ENCODE measurements at regions not wholly inside any gene's neighbourhood (a gene's known extent, or its start where the extent isn't known, plus 50 kb on each side); places are given as distances from the start of the nearest gene placed in this dataset.

DNA sequence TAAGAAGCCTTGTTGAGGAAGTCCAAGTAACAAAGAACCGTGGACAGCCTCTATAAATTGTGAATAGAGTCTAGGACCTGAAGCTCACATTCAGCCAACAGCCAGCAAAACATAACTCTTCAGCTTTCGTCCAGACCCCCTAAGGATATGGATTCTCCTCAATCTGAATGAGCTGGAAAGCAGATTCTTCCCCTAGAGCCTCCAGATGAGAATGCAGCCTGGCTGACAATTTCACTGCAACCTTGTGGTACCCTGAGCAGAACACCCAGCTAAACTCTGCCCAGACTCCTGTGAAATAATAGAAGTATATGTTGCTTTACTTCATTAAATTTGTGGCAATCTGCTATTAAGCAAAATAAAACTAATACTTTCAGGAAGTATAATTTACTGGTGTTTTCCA lies 483.5 kb upstream of the SLC8A1 start:
- peaks cover 3% of the 10 kb centered on the region for H3K9me3 Mint-ChIP-seq
- no peak overlapping the region for H3K27ac Mint-ChIP-seq
- H3K27me3 Mint-ChIP-seq, result no peaks in the 10 kb centered on the region
- no peaks in the 10 kb centered on the region for H3K4me1 Mint-ChIP-seq (ENCODE audit: low read depth)
- H3K4me3 Mint-ChIP-seq, result no peak overlapping the region
- no peak for DNase-seq
- no peaks in the 10 kb centered on the region for H3K36me3 Mint-ChIP-seq (ENCODE audit: low read depth)

DNA sequence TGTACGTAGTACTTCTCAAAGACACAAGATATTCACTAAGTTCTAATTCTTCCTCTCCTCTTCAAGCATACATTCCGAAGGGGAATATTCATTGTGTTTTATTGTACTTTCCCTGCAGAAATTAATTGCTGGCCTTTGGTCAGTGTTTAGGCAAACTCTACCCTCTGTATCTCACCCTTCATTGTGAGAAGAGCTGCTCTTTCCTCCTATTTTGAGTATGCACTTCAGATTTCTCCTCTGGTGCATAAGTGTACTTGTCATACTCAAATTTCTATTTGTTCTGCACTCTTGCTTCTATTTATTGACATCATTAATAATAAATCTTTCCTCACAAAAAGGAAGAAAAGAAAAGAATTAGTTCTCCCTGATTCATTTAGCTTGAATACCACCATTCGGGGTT lies 485.4 kb upstream of the SLC8A1 start:
- Mint-ChIP-seq H3K27ac (no peak overlapping the region), H3K4me3 (no peak overlapping the region), H3K4me1 (ENCODE audit: low read depth) (no peaks in the 10 kb centered on the region), H3K9me3 (peaks cover 10% of the 10 kb centered on the region), H3K36me3 (ENCODE audit: low read depth) (no peaks in the 10 kb centered on the region), H3K27me3 (no peaks in the 10 kb centered on the region)
- no peak for DNase-seq

DNA sequence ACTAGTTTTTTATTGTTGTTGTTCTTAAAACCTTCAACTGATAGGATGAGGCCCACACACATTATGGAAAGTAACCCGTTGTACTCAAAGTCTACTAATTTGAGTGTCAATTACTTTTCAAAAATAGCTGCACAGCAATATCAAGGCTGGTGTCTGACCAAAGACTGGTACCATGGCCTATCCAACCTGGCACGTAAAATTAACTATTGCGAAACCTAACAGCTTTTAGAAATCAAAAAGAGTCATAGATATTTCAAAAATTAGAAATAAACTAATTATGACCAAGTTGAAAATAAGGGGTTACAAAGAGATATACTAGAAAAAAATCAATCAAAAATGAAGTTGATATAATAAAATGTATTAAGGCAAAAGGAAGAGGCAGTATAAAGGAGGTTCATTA lies 501.5 kb upstream of the SLC8A1 start:
- Mint-ChIP-seq H3K36me3 (ENCODE audit: low read depth) (no peaks in the 10 kb centered on the region), H3K27ac (no peak overlapping the region), H3K27me3 (no peaks in the 10 kb centered on the region), H3K4me3 (no peak overlapping the region), H3K9me3 (peaks cover 5% of the 10 kb centered on the region), H3K4me1 (ENCODE audit: low read depth) (no peaks in the 10 kb centered on the region)
- no peak for DNase-seq

DNA sequence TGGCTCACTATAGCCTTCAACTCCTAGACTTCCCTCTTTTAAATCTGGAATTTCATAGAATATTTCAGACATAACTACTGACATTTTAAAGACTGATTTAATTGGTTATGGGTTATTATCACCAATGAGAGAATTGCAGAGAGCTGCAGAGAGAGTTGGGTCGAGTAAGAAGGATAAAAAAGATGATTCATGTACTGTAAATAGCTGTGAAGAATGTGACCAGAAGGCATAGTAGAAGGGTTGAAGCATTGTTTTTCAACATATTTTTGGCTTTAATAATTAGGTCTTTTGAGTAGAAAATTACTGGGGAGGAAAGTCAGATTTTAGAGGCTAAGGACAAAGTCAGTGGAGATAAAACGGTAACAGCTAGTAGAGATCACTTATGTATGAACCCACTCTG lies 503.2 kb upstream of the SLC8A1 start:
- H3K36me3 Mint-ChIP-seq (ENCODE audit: low read depth), result no peaks in the 10 kb centered on the region
- DNase-seq, result no peak
- H3K4me3 Mint-ChIP-seq, result no peak overlapping the region
- H3K27me3 Mint-ChIP-seq, result no peaks in the 10 kb centered on the region
- peaks cover 5% of the 10 kb centered on the region for H3K9me3 Mint-ChIP-seq
- no peaks in the 10 kb centered on the region for H3K4me1 Mint-ChIP-seq (ENCODE audit: low read depth)
- no peak overlapping the region for H3K27ac Mint-ChIP-seq

DNA sequence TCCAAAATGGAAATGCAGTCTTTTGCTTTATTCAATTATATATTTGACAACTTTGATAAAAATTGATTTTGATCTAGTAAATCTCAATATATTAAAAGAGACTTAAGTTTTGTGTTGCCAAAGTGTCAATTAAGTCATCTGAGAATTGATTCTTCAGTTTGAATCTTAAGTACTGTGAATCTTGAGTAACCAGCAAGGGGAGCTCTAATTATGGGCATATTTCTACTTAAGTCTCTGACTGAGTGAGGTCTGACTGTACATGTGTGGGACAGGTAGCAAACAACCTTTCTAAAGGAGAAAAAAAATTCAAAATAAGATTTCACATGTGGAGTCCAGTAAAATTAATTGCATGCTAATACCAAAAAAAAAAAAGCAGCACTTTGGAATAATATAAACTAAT lies 503.7 kb upstream of the SLC8A1 start:
- Mint-ChIP-seq H3K36me3 (ENCODE audit: low read depth) (no peaks in the 10 kb centered on the region), H3K27ac (no peak overlapping the region), H3K4me3 (no peak overlapping the region), H3K4me1 (ENCODE audit: low read depth) (no peaks in the 10 kb centered on the region), H3K9me3 (peaks cover 5% of the 10 kb centered on the region), H3K27me3 (no peaks in the 10 kb centered on the region)
- DNase-seq, result no peak

DNA sequence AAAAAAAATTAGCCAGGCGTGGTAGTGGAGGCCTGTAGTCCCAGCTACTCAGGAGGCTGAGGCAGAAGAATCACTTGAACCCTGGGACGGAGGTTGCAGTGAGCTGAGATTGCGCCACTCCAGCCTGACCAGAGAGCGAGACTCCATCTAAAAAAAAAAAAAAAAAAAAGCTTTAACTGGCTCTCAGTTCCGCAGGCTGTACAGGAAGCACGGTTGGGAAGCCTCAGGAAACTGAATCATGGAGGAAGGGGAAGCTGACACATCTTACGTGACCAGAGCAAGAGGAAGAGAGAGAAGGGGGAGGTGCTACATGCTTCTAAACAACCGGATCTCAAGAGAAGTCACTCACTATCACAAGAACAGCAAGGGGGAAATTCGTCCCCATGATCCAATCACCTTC lies 505.6 kb upstream of the SLC8A1 start:
- Mint-ChIP-seq H3K36me3 (ENCODE audit: low read depth) (no peaks in the 10 kb centered on the region), H3K4me1 (ENCODE audit: low read depth) (no peaks in the 10 kb centered on the region), H3K27me3 (no peaks in the 10 kb centered on the region), H3K4me3 (no peak overlapping the region), H3K27ac (no peak overlapping the region), H3K9me3 (peaks cover 7% of the 10 kb centered on the region)
- DNase-seq, result no peak

DNA sequence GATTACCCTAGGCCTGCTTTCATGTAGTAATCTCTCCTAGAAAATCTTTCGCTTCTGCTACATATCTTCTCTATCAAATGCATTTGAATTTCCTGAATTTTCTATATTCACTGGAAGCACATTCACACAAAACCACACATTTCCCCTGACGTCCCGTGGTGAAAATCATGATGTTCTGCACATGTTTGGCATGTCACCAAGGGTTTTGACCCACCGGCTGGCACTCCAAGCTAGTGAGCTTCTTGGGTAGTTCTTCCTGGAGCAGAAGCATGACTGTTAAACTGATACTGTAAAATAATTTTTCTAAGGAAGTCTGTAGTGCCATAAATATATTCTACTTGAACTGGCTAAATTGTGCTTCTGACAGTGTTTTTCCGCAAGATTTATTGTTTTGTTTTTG lies 510.1 kb upstream of the SLC8A1 start:
- H3K36me3 Mint-ChIP-seq (ENCODE audit: low read depth), result no peaks in the 10 kb centered on the region
- peaks cover 6% of the 10 kb centered on the region for H3K9me3 Mint-ChIP-seq
- no peaks in the 10 kb centered on the region for H3K4me1 Mint-ChIP-seq (ENCODE audit: low read depth)
- no peak for DNase-seq
- H3K27ac Mint-ChIP-seq, result no peak overlapping the region
- no peaks in the 10 kb centered on the region for H3K27me3 Mint-ChIP-seq
- H3K4me3 Mint-ChIP-seq, result no peak overlapping the region

DNA sequence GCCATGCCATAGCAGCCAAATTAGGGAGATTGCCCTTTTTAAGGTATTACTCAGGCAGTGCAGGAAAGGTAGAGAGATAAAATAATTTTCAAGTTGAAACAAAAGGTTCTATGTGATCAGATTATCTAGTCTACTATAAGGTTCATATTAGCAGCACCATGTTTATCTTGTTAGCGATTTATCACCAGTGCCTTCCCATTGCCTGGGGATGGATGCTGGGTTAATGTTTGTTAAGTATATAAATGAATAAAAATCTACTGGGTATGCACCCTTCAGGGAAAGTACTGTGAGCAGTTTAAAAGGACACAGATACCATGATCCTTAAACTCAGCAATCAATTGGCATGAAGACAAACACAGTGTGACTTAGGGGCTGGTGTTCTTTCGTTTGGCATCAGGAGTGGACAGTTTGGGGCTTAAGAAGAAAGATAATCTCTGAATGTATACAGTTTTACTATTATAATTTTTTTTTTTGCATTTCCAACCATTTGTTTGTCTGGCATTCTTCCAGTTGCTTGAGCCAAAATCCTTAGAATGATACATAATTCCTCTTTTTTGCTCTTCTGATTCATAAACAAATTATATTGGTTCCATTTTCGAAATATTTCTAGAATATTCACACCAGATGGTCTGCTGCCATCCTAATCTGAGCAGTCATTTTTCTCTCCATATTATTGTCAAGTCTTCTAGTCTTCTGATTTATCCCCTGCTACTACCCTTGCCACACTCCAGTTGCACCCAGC lies 512.8 kb upstream of the SLC8A1 start:
- Mint-ChIP-seq H3K27me3 (no peaks in the 10 kb centered on the region), H3K4me3 (no peak overlapping the region), H3K4me1 (ENCODE audit: low read depth) (no peaks in the 10 kb centered on the region), H3K27ac (no peak overlapping the region), H3K36me3 (ENCODE audit: low read depth) (no peaks in the 10 kb centered on the region), H3K9me3 (peaks cover 11% of the 10 kb centered on the region)
- DNase-seq, result no peak

DNA sequence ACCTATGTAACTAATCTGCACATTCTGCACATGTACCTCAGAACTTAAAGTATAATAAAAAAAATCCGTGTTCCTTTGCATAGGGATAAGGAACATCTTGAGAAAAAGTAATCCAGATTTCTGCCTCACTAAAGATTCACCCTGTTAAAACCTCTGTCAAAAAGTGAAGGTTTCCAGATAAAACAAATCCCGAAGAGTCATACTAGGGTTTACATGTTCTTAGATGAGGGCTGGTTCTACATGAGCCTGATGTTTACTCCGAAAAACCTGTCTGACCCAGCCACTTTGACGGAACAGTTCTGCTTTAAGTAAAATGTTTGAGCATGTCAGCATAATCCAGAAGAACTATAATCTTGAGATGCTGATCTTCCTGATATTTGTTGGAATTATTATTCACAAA lies 515.6 kb upstream of the SLC8A1 start:
- Mint-ChIP-seq H3K27me3 (no peaks in the 10 kb centered on the region), H3K27ac (no peak overlapping the region), H3K4me3 (no peak overlapping the region), H3K9me3 (peaks cover 9% of the 10 kb centered on the region), H3K4me1 (ENCODE audit: low read depth) (no peaks in the 10 kb centered on the region), H3K36me3 (ENCODE audit: low read depth) (no peaks in the 10 kb centered on the region)
- no peak for DNase-seq

DNA sequence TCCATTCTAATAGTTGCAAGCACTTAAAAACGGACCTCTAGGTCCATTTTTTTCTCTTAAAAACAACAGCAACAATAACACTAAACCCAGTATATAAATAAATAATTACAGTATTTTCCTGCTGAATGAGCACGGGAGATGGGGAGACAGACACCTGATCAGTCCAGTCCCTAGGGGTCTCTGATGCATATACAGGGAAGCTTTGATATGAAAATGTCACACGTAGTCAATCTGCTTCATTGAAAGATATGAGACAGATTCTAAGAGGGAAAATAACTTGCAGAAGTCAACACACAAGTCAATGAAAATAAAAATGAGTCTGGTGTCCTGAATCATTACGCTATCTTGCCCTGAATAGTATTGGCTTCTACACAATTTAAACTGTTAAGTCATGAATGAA lies 523.3 kb upstream of the SLC8A1 start:
- H3K4me1 Mint-ChIP-seq (ENCODE audit: low read depth), result no peaks in the 10 kb centered on the region
- H3K27me3 Mint-ChIP-seq, result no peaks in the 10 kb centered on the region
- H3K4me3 Mint-ChIP-seq, result no peak overlapping the region
- H3K9me3 Mint-ChIP-seq, result no peaks in the 10 kb centered on the region
- DNase-seq, result no peak
- no peaks in the 10 kb centered on the region for H3K36me3 Mint-ChIP-seq (ENCODE audit: low read depth)
- H3K27ac Mint-ChIP-seq, result no peak overlapping the region

DNA sequence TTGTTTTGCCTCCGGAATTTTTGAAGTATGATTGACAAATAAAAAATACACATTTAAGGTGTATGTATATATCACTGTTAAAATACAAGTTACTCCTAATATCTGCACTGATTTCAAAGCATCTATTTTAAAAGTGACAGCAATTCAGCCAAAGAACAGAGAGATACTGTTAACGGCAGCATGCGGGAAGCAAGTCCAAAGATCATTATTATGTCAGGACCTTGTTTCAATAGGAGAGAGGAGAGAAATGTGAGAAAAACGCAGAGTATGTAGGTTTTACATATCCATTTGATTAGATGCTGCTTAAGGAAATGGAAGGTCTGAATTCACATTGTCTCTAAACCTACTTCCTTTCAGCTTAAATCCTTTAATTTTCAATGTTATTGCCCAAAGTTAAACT lies 545.5 kb upstream of the SLC8A1 start:
- H3K27me3 Mint-ChIP-seq, result no peaks in the 10 kb centered on the region
- no peaks in the 10 kb centered on the region for H3K4me1 Mint-ChIP-seq (ENCODE audit: low read depth)
- H3K4me3 Mint-ChIP-seq, result no peak overlapping the region
- H3K9me3 Mint-ChIP-seq, result peaks cover 2% of the 10 kb centered on the region
- H3K27ac Mint-ChIP-seq, result no peak overlapping the region
- no peaks in the 10 kb centered on the region for H3K36me3 Mint-ChIP-seq (ENCODE audit: low read depth)
- no peak for DNase-seq

DNA sequence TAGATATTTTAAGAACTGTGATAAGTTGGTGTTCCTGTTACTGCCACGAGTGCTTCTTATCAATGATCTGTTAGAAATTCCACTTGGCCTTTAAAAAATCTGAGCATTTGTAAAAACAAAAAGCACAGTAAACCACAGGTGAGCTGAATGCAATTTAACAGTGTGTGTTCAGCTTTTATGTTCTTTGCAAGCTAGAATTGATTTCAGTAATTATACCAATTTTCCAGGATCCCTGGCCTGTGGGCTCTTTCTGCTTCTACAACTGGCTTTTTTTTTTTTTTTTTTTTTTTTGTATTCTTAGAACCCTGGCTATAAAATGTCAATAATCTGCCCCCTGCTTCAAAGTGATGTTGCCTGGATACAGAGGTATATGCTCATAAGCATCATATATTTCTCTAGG lies 548.5 kb upstream of the SLC8A1 start:
- H3K4me3 Mint-ChIP-seq, result no peak overlapping the region
- H3K27me3 Mint-ChIP-seq, result no peaks in the 10 kb centered on the region
- H3K4me1 Mint-ChIP-seq (ENCODE audit: low read depth), result no peaks in the 10 kb centered on the region
- DNase-seq, result no peak
- H3K27ac Mint-ChIP-seq, result no peak overlapping the region
- H3K36me3 Mint-ChIP-seq (ENCODE audit: low read depth), result no peaks in the 10 kb centered on the region
- H3K9me3 Mint-ChIP-seq, result peaks cover 2% of the 10 kb centered on the region

DNA sequence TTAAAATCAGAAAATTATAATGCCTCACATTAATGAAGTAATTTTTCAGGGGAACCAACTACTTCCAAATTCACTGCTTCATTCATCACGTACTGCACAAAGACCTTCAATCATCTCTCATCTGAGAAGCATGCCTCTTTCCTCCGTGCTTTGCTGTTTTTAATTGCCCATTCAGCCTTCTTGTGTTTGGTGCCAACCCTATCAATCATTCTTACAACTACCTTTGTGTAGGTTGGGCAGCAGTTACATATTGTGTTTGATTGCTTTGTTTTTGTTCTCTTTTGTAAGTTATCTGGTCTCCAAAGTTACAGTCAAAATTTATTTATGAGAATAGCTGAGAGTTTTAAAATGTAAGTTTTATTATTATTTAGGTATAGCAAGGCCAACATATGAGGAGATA lies 549.0 kb upstream of the SLC8A1 start:
- peaks cover 2% of the 10 kb centered on the region for H3K9me3 Mint-ChIP-seq
- no peak overlapping the region for H3K27ac Mint-ChIP-seq
- H3K4me3 Mint-ChIP-seq, result no peak overlapping the region
- DNase-seq, result no peak
- no peaks in the 10 kb centered on the region for H3K27me3 Mint-ChIP-seq
- H3K36me3 Mint-ChIP-seq (ENCODE audit: low read depth), result no peaks in the 10 kb centered on the region
- H3K4me1 Mint-ChIP-seq (ENCODE audit: low read depth), result no peaks in the 10 kb centered on the region

DNA sequence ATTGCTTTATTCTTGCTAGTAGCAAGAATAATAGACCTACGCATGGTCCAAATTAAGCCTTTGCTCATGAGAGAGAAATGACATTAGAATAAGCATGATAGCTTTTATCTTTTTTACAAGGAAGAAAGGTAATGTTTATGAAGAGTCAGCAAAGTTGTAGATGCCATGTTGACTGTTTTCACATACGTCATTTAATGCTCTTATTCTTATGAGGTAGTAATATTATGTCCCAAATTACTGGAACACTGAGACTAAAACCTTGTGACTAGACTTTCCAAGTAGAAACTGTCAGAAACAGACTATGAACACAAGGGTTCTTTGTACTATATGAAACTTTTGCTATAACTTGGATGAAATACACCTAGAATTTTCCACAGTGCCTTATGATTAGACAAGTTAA lies 552.8 kb upstream of the SLC8A1 start:
- Mint-ChIP-seq H3K4me3 (no peak overlapping the region), H3K27me3 (no peaks in the 10 kb centered on the region)

DNA sequence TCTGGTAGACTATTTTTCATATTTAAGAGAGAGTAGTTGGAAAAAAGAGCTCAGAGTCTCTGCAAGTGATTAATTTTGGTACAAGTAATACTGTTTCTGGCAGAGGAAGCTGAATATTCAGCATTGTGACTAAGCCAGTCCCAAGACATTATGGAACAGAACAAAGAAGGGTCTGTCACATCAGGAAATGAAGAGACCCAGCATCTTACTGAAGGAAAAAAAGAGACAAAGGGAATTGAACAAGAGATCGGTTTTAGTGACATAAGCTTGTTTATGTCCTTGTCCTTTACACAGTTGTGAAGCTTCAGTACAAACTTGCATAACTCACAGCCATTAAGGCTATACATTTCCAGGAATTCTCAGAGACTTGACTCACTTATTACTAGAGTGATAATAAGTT lies 568.5 kb upstream of the SLC8A1 start:
- no peak overlapping the region for H3K4me3 Mint-ChIP-seq
- no peak overlapping the region for H3K27ac Mint-ChIP-seq
- no peak for DNase-seq
- H3K27me3 Mint-ChIP-seq, result no peaks in the 10 kb centered on the region
- no peaks in the 10 kb centered on the region for H3K9me3 Mint-ChIP-seq
- no peaks in the 10 kb centered on the region for H3K36me3 Mint-ChIP-seq (ENCODE audit: low read depth)
- no peaks in the 10 kb centered on the region for H3K4me1 Mint-ChIP-seq (ENCODE audit: low read depth)

More for the DNA sequence above, 552.8 kb upstream of the SLC8A1 start:
- H3K9me3 Mint-ChIP-seq, result peaks cover 3% of the 10 kb centered on the region
- no peaks in the 10 kb centered on the region for H3K36me3 Mint-ChIP-seq (ENCODE audit: low read depth)
- no peak overlapping the region for H3K27ac Mint-ChIP-seq
- no peak for DNase-seq
- H3K4me1 Mint-ChIP-seq (ENCODE audit: low read depth), result no peaks in the 10 kb centered on the region

DNA sequence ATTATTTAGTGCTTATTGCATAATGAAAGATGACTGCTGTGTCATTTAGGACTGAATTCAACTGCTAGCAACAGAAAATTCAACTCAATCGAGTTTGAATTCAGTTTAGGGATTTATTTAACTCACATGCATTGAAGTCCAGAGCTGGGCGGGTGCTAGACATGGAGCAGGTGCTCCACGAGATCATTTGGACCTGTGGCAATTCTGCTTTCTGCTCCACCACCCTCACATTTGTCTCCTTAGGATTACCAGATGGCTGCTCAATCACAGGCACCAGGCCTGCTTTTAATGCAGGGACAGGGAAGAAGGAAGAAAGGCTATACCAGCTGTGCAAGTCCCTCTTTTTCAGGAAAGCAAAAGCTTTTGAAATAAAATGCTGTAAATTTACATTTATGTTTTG lies 572.9 kb upstream of the SLC8A1 start:
- no peaks in the 10 kb centered on the region for H3K9me3 Mint-ChIP-seq
- DNase-seq, result no peak
- H3K27ac Mint-ChIP-seq, result no peak overlapping the region
- H3K27me3 Mint-ChIP-seq, result no peaks in the 10 kb centered on the region
- peaks cover 1% of the 10 kb centered on the region for H3K4me1 Mint-ChIP-seq (ENCODE audit: low read depth)
- H3K4me3 Mint-ChIP-seq, result no peak overlapping the region
- H3K36me3 Mint-ChIP-seq (ENCODE audit: low read depth), result no peaks in the 10 kb centered on the region

All from activated T-cell treated with anti-CD3 and anti-CD28 coated beads, Interleukin-2, amount 50 U/mL, for 24 hours (primary cell).